ENCODE measurements at regions not wholly inside any gene's neighbourhood (a gene's known extent, or its start where the extent isn't known, plus 50 kb on each side); places are given as distances from the start of the nearest gene placed in this dataset.

GRCh38 chr13:105814902-105815250 is 720.6 kb downstream of the EFNB2 start:
- Histone ChIP-seq H3K4me3 (ENCODE audit: low read length) (no peak overlapping the region), H3K9ac (ENCODE audit: low read length) (no peak overlapping the region), H3K27ac (ENCODE audit: low read length) (no peak overlapping the region), H3K36me3 (ENCODE audit: control insufficient read depth, low read depth, low read length) (no peaks in the 10 kb centered on the region), H3K27me3 (ENCODE audit: control insufficient read depth, insufficient read depth, low read length) (peaks cover 26% of the 10 kb centered on the region), H3K4me1 (ENCODE audit: control insufficient read depth, low read depth, low read length) (peaks cover 13% of the 10 kb centered on the region), H3K9me3 (ENCODE audit: control insufficient read depth, low read depth, low read length) (no peaks in the 10 kb centered on the region)

- Histone ChIP-seq H3K4me3 (ENCODE audit: low read length) (no peak overlapping the region), H3K27ac (ENCODE audit: low read length) (no peak overlapping the region), H3K9ac (ENCODE audit: low read length) (no peak overlapping the region), H3K27me3 (ENCODE audit: control insufficient read depth, insufficient read depth, low read length) (peaks cover 26% of the 10 kb centered on the region), H3K36me3 (ENCODE audit: control insufficient read depth, low read depth, low read length) (no peaks in the 10 kb centered on the region), H3K4me1 (ENCODE audit: control insufficient read depth, low read depth, low read length) (peaks cover 13% of the 10 kb centered on the region), H3K9me3 (ENCODE audit: control insufficient read depth, low read depth, low read length) (no peaks in the 10 kb centered on the region)
These were observed 721.1 kb downstream of the EFNB2 start for GRCh38 chr13:105814219-105814901.

- Histone ChIP-seq H3K36me3 (ENCODE audit: control insufficient read depth, low read depth, low read length) (no peaks in the 10 kb centered on the region), H3K9ac (ENCODE audit: low read length) (no peak overlapping the region), H3K4me1 (ENCODE audit: control insufficient read depth, low read depth, low read length) (no peaks in the 10 kb centered on the region), H3K4me3 (ENCODE audit: low read length) (no peak overlapping the region), H3K27me3 (ENCODE audit: control insufficient read depth, insufficient read depth, low read length) (no peaks in the 10 kb centered on the region), H3K9me3 (ENCODE audit: control insufficient read depth, low read depth, low read length) (no peaks in the 10 kb centered on the region), H3K27ac (ENCODE audit: low read length) (no peak overlapping the region)
These were observed 728.9 kb downstream of the EFNB2 start for GRCh38 chr13:105806628-105806920.

GRCh38 chr13:105805892-105806627 is 729.4 kb downstream of the EFNB2 start:
- Histone ChIP-seq H3K27ac (ENCODE audit: low read length) (no peak overlapping the region), H3K4me1 (ENCODE audit: control insufficient read depth, low read depth, low read length) (no peaks in the 10 kb centered on the region), H3K9me3 (ENCODE audit: control insufficient read depth, low read depth, low read length) (no peaks in the 10 kb centered on the region), H3K9ac (ENCODE audit: low read length) (no peak overlapping the region), H3K36me3 (ENCODE audit: control insufficient read depth, low read depth, low read length) (no peaks in the 10 kb centered on the region), H3K27me3 (ENCODE audit: control insufficient read depth, insufficient read depth, low read length) (no peaks in the 10 kb centered on the region), H3K4me3 (ENCODE audit: low read length) (no peak overlapping the region)

GRCh38 chr13:105804561-105805190 is 730.8 kb downstream of the EFNB2 start:
- no peak overlapping the region for H3K9ac ChIP-seq (ENCODE audit: low read length)
- H3K4me3 ChIP-seq (ENCODE audit: low read length): no peak overlapping the region
- H3K9me3 ChIP-seq (ENCODE audit: control insufficient read depth, low read depth, low read length): no peaks in the 10 kb centered on the region
- H3K36me3 ChIP-seq (ENCODE audit: control insufficient read depth, low read depth, low read length): no peaks in the 10 kb centered on the region
- no peak overlapping the region for H3K27ac ChIP-seq (ENCODE audit: low read length)
- H3K27me3 ChIP-seq (ENCODE audit: control insufficient read depth, insufficient read depth, low read length): no peaks in the 10 kb centered on the region
- no peaks in the 10 kb centered on the region for H3K4me1 ChIP-seq (ENCODE audit: control insufficient read depth, low read depth, low read length)

GRCh38 chr13:105799155-105799554 is 736.3 kb downstream of the EFNB2 start:
- Histone ChIP-seq H3K36me3 (ENCODE audit: control insufficient read depth, low read depth, low read length) (no peaks in the 10 kb centered on the region), H3K4me3 (ENCODE audit: low read length) (no peak overlapping the region), H3K9ac (ENCODE audit: low read length) (no peak overlapping the region), H3K9me3 (ENCODE audit: control insufficient read depth, low read depth, low read length) (no peaks in the 10 kb centered on the region), H3K27me3 (ENCODE audit: control insufficient read depth, insufficient read depth, low read length) (no peaks in the 10 kb centered on the region), H3K4me1 (ENCODE audit: control insufficient read depth, low read depth, low read length) (no peaks in the 10 kb centered on the region), H3K27ac (ENCODE audit: low read length) (no peak overlapping the region)

GRCh38 chr13:105798541-105798940 is 736.9 kb downstream of the EFNB2 start:
- H3K36me3 ChIP-seq (ENCODE audit: control insufficient read depth, low read depth, low read length): no peaks in the 10 kb centered on the region
- no peaks in the 10 kb centered on the region for H3K9me3 ChIP-seq (ENCODE audit: control insufficient read depth, low read depth, low read length)
- no peak overlapping the region for H3K27ac ChIP-seq (ENCODE audit: low read length)
- H3K4me1 ChIP-seq (ENCODE audit: control insufficient read depth, low read depth, low read length): no peaks in the 10 kb centered on the region
- no peaks in the 10 kb centered on the region for H3K27me3 ChIP-seq (ENCODE audit: control insufficient read depth, insufficient read depth, low read length)
- no peak overlapping the region for H3K9ac ChIP-seq (ENCODE audit: low read length)
- H3K4me3 ChIP-seq (ENCODE audit: low read length): no peak overlapping the region

GRCh38 chr13:105796081-105796480 is 739.4 kb downstream of the EFNB2 start:
- Histone ChIP-seq H3K36me3 (ENCODE audit: control insufficient read depth, low read depth, low read length) (no peaks in the 10 kb centered on the region), H3K9me3 (ENCODE audit: control insufficient read depth, low read depth, low read length) (no peaks in the 10 kb centered on the region), H3K4me1 (ENCODE audit: control insufficient read depth, low read depth, low read length) (no peaks in the 10 kb centered on the region), H3K9ac (ENCODE audit: low read length) (no peak overlapping the region), H3K27me3 (ENCODE audit: control insufficient read depth, insufficient read depth, low read length) (no peaks in the 10 kb centered on the region), H3K4me3 (ENCODE audit: low read length) (no peak overlapping the region), H3K27ac (ENCODE audit: low read length) (no peak overlapping the region)

- Histone ChIP-seq H3K9ac (ENCODE audit: low read length) (no peak overlapping the region), H3K36me3 (ENCODE audit: control insufficient read depth, low read depth, low read length) (no peaks in the 10 kb centered on the region), H3K9me3 (ENCODE audit: control insufficient read depth, low read depth, low read length) (no peaks in the 10 kb centered on the region), H3K27ac (ENCODE audit: low read length) (no peak overlapping the region), H3K27me3 (ENCODE audit: control insufficient read depth, insufficient read depth, low read length) (no peaks in the 10 kb centered on the region), H3K4me1 (ENCODE audit: control insufficient read depth, low read depth, low read length) (no peaks in the 10 kb centered on the region), H3K4me3 (ENCODE audit: low read length) (no peak overlapping the region)
These were observed 744.5 kb downstream of the EFNB2 start for GRCh38 chr13:105790923-105791322.

GRCh38 chr13:105788530-105788929 is 746.9 kb downstream of the EFNB2 start:
- H3K27ac ChIP-seq (ENCODE audit: low read length): no peak overlapping the region
- no peaks in the 10 kb centered on the region for H3K4me1 ChIP-seq (ENCODE audit: control insufficient read depth, low read depth, low read length)
- no peaks in the 10 kb centered on the region for H3K9me3 ChIP-seq (ENCODE audit: control insufficient read depth, low read depth, low read length)
- no peaks in the 10 kb centered on the region for H3K36me3 ChIP-seq (ENCODE audit: control insufficient read depth, low read depth, low read length)
- no peaks in the 10 kb centered on the region for H3K27me3 ChIP-seq (ENCODE audit: control insufficient read depth, insufficient read depth, low read length)
- H3K9ac ChIP-seq (ENCODE audit: low read length): no peak overlapping the region
- H3K4me3 ChIP-seq (ENCODE audit: low read length): no peak overlapping the region

GRCh38 chr13:105787632-105788031 is 747.8 kb downstream of the EFNB2 start:
- no peak overlapping the region for H3K4me3 ChIP-seq (ENCODE audit: low read length)
- no peaks in the 10 kb centered on the region for H3K36me3 ChIP-seq (ENCODE audit: control insufficient read depth, low read depth, low read length)
- no peaks in the 10 kb centered on the region for H3K27me3 ChIP-seq (ENCODE audit: control insufficient read depth, insufficient read depth, low read length)
- H3K4me1 ChIP-seq (ENCODE audit: control insufficient read depth, low read depth, low read length): no peaks in the 10 kb centered on the region
- no peak overlapping the region for H3K27ac ChIP-seq (ENCODE audit: low read length)
- no peak overlapping the region for H3K9ac ChIP-seq (ENCODE audit: low read length)
- no peaks in the 10 kb centered on the region for H3K9me3 ChIP-seq (ENCODE audit: control insufficient read depth, low read depth, low read length)

GRCh38 chr13:105785436-105785835 is 750.0 kb downstream of the EFNB2 start:
- Histone ChIP-seq H3K27ac (ENCODE audit: low read length) (no peak overlapping the region), H3K9me3 (ENCODE audit: control insufficient read depth, low read depth, low read length) (no peaks in the 10 kb centered on the region), H3K36me3 (ENCODE audit: control insufficient read depth, low read depth, low read length) (no peaks in the 10 kb centered on the region), H3K9ac (ENCODE audit: low read length) (no peak overlapping the region), H3K4me3 (ENCODE audit: low read length) (no peak overlapping the region), H3K27me3 (ENCODE audit: control insufficient read depth, insufficient read depth, low read length) (no peaks in the 10 kb centered on the region), H3K4me1 (ENCODE audit: control insufficient read depth, low read depth, low read length) (no peaks in the 10 kb centered on the region)
